ENCODE measurements at regions not wholly inside any gene's neighbourhood (a gene's known extent, or its start where the extent isn't known, plus 50 kb on each side); places are given as distances from the start of the nearest gene placed in this dataset.

DNA sequence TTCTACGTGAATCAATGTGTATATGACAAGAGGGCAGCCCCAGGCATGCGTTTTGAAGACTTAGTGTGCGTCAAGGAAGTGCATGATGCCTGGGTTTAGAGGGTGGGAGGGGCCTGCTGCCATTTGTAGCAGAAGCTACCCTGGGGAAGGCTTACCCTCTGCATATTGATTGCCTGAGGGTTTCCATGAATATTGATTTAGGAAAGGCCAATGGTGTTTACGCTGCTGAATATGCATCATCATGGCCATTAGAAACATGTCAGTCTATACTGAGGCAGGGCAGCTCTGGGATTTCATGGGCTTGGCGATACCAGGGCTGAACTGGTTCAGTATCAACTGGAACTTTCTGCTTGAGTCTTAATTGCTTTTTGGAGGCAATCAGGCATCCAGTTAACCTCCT, 259.3 kb downstream of the DCDC2C start:
- DNase-seq, result no peak

DNA sequence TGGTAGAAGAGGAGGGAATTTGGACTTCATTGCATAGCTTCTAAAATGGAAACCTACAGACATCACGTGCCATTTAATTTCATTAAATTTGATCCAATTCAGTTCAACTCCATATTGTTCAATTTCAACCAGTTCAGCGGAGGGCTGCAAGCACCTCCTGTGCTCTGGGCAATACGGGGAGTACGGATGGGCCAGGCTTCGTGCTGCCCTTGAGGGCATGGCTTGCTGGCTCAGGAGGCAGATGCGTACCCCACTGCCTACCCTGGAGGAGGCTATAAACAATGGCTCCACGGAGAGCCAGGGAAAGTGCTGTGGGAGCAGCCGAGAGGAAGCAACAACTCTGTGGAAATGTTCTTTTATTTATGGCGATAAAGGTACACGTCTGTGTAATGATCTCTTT, 261.8 kb downstream of the DCDC2C start:
- DNase-seq, result no peak

DNA sequence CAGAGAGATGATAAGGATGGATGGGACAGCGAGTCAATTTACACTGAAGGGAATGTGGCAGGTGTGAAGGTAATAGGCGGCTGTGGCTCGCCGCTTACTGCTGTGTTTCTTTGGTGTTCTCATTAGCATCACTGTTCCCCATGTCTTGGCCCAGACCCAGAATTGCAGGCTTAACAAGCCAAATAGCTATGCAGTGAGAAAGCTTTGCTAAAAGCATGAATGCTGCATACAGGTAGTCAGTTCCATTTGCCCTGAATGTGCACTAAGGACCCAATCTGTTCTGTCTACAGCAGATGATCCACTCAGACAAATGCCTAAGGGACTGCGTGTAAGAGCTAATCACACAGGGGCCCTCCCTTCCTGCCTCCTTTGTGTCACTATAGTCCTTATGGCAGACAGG, 262.6 kb downstream of the DCDC2C start:
- DNase-seq, result no peak

DNA sequence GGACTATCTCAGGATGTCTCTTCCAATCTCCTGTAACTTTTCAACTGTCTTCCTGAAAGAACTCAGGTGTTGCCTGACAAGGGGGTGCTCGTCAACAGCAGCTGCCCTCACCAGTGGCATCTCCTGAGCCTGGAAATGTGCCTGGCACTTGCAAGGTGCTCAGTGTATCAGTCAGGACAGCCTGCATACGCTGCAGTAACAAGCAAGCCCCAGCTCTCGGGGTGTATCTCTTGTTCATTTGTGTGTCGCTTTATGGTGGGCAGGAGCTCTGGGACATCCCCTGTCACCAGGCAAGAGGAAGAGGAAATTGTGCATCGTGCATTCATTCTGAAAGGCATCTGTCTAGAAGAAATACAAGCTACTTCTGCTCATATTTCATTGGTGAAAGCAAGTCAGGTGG, 263.1 kb downstream of the DCDC2C start:
- DNase-seq, result no peak

DNA sequence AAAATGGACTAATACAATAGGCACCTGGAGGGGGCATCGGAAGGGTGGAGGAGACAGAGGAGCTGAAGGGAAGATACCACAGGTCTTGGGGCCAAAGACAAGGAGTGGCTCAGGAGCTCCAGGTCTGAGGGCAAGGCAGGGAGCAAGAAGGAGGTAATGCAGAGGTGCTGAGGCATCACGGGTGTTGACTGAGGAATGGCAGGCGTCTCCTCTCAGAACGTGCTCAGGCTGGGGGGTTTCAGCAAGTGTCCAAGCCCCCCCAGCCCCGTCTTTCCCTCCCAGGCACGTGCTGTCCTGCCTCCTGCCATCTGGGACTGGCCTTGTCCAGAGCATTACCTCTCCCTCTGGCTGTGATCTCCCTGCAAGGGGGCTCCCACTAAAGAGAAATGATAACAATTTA, 265.4 kb downstream of the DCDC2C start:
- no peak for DNase-seq

DNA sequence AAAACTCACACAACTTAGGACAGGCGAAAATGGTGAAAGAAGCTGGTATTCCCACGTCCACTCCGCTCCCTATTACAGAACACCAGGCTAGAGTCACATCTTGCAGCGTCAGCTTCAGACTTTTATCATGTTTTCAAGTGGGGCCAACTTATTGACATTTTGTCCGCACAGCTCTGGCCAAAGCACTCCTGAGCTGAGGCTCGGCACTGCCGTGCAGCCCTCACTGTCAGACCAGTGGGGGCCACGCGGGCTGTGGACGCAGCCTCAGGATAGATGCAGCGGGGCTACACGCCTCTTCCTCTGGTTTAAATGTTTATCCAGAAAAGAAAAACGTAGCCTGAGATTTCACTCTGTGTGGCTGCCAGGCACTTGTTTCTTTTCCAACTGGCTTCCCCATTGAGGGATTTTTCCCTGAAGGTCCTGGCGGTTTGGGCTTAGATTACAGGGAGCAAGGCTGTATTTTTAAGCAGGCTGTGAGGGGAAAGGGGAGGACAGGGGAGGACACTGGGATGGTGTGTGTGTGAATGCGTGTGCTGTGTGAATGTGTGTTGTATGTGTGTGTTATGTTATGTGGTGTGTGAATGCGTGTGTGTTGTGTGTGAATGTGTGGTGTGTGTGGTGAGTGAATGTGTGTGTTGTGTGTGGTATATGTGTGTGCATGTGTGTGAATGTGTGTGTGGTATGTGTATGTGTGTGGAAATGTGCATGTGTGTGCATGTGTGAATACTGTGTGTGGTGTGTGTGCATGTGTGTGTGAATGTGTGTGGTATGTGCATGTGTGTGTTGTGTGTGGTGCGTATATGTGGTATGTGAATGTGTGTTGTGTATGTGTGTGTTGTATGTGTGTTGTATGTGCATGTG, 267.6 kb downstream of the DCDC2C start:
- no peak for DNase-seq

DNA sequence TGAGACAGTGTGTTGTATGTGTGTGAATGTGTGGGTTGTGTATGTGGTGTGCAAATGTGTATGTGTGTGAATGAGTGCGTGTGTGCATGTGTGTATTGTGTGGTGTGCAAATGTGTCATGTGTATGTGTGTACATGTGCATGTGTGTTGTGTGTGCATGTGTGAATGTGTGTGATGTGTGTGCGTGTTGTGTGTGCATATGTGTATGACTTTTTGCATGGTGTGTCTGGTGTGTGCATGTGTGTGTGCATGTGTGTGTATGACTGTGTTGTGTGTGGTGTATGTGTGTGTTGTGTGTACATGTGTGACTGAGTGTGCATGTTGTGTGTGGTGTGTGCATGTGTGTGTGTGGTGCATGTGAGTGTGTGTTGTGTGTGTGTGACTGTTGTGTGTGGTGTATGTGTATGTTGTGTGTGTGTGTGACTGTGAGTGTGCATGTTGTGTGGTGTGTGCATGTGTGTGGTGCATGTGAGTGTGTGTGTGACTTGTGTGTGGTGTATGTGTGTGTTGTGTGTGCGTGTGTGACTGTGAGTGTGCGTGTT, 268.3 kb downstream of the DCDC2C start:
- no peak for DNase-seq

DNA sequence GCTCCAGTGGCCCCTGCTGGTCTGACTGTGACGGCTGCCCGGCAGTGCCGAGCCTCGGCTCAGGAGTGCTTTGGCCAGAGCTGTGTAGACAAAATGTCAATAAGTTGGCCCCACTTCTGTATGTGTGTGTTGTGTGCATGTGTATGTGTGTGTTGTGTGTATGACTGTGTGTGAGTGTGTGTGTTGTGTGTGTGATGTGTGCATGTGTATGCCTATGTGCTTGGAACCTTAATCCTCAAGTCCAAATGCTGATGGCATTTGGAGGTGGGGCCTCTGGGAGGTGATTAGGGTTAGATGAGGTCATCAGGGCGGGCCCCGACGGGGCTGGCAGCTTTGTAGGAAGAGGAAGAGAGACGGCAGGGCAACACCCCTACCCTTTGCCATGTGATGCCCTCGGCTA, 269.0 kb downstream of the DCDC2C start:
- DNase-seq, result no peak

DNA sequence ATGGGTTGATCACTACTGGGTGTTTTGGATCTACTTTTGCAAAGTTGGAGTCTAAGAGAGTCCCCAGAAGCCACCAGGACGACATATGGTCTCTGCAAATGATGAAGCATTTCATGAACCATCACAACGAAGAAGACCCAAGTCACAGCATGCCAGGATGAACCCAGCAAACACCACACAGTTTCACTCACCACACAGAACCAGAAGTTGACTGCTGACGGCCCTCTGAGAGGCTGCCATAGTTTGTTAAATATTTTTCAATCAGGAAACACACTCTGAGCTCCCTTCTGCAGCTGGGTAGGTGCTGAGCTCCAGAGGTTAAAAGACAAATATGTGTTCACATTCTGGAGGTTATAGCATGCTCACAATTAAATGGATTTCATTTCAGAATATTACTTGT, 271.4 kb downstream of the DCDC2C start:
- DNase-seq, result no peak

DNA sequence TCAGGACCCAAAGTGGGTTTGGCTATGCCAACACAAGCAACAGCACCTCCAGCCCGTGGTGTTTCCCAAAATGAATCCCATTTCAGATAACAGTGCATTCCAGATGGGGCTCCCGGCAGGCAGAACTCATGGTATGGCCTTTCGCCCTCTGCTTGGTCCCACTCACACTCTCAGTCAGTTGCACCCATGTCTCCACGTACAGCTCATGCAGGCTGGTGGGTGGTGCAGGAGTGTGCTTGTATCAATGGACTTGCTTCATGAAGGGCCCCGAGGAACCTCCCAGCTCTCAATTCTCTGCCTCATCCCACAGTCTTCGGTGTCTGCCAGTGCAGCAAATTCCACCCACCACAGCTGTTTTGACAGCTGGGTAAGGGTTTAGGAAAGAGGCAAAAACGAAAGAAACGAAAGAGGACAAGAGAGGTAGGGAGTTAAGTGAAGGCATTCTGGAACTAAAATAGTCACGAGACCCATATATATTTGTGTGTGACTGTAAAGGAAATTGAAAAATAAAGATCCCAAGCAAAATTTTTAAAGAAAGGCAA, 278.1 kb downstream of the DCDC2C start:
- DNase-seq, result no peak

DNA sequence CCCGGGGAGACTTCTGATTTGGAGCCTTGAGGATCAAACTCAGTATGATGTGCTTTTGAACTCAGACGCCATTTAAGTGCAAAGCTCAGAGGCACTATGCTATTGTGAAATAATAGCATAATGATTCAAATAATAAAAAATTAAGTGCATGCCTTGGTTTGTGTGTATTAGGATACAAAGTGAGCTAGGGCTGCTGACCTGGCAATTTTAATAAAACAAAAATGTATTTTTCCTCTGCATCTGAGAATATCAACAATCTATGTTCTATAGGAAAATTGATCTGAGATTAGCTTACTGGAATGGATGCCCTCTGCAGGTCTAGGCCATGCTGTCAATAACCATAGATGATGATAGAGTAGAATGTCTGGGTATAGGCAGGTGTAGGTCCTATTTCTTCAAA, 278.8 kb downstream of the DCDC2C start:
- DNase-seq, result no peak

DNA sequence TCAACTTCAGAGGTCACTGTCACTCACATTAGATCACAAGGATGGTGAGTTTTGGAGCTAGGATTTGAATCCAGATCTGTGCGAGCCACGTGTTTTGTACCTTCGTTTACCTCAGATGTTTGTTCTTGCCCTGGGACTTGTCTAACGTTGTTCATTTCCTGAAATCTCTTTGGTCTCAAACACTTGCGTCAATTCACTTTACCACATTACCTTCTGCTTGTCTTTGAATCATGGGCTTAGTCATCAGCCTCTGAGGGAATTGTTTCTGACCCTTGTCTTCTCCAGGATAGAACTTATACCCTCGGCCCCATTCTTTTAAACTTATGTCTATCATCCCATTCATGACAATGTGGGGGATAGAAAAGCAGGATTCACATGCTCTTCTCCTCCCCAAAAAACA, 282.7 kb downstream of the DCDC2C start:
- DNase-seq, result no peak

DNA sequence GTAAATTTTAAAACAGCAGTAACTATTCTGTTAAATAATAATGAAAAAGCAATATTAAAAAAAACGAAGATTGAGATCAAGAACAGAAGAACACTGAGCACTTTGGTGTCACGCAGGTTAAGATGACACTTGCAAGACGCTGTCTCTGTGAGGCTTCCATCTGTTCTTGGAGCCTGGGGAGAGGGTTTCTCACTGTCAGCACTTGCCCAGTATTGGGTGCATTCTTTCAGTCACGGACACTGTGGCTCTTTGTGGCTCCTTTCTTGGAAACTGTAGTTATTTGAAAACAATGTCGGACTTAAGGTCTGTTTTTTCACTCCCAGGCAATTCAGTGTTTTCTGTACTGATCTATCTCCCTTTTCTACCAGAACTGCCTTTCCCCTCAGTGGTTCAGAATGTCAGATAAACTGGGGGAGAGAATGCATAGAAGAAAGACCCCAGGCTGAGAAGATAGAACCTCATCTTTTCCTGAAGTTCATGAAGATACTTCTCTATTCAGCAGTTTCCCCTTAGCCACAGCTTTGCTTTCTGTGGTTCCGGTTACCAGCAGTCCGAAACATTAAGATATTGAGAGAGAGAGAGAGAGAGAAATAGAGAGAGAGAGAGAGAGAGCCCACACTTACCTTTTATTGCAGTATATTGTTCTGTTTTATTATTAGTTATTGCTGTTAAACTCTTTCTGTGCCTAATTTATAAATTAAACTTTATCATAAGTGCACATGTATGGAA, 283.3 kb downstream of the DCDC2C start:
- DNase-seq, result no peak

DNA sequence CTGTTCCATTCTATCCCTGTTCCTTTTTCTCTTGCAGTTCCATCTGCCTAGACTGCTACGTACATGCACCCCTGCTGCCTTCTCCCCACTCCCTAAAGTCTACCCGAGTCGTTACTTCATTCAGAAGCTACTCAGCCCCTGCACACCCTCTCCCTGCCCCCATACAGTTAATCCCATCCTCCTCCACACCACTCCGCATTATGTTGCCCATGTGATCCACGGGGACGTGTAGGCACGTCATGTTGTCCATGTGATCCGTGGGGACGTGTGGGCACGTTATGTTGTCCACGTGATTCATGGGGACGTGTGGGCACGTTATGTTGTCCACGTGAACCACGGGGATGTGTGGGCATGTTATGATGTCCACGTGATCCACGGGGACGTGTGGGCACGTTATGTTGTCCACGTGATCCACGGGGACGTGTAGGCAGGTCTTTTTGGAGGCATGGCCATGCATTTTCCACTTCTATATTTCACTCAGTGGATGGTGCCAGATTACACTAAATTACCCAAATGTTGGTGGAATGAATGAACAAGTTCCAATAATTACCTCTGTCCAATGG, 299.5 kb downstream of the DCDC2C start:
- DNase-seq, result no peak

DNA sequence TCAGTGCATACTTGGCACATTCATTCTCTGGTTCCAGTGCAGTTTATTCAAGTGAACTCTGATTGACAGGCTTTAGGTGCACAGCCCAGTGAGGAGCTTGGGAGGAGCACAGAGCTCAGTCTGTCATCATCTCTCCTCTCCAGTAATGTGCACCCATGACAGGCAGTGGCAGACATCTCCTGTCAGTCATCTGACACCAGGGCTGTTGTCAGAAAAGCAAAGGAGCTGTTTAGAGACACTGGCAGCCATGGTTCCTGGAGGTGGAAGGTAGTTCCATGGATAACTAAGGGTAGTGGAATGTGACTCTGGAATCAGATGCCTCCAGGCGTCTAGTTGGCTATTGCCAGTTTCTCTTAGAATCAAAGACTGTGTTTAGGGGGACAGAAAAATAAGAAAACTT, 308.8 kb downstream of the DCDC2C start:
- no peak for DNase-seq

DNA sequence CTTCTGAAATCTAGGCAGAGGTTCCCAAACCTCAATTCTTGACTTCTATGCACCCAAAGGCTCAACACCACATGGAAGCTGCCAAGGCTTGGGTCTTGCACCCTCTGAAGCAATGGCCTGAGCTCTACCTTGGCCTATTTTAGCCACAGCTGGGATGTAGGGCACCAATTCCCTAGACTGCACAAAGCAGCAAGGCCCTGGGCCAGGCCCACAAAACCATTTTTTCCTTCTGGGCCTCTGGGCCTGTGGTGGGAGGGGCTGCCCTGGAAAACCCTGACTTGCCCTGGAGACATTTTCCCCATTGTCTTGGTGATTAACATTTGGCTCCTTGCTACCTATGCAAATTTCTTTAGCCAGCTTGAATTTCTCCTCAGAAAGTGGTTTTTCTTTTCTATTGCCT, 315.2 kb downstream of the DCDC2C start:
- no peak for DNase-seq

DNA sequence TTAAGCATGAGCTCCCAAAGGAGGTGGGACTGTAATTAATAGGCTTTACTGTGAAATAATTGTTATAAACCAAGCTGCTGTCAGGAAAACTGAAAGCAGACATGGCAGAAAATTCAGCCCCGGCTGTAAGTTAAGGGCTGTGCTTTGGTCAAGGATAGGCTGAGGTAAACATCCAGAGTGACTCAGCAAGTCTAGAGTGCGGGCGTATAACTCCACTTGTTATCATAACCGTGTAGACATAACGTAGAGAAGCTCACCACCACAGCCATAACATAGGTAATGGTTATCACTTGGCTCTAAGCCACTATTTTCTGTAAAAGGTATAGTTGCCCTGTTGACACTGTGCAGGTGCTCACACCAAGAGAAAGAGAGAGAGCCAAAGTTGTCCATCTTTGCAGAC, 316.8 kb downstream of the DCDC2C start:
- DNase-seq, result no peak

DNA sequence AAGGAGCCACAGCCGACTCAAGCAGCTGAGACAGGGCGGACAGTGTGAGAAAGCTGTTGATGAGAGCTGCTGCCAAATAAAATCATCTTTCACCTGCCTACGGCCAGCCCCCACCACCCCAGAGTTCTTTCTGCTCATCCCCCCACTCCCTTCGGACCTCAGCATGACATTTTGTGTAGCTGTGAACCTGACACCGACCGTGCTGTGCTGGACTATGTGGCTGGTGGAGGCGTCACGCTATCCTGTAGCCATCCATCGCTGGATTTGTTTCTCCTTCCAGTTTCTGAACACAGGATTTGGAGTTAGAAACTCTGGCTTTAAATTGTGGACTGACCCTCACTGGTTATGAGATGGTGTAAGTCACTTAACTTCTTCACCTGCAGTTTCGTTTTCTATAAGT, 317.3 kb downstream of the DCDC2C start:
- no peak for DNase-seq

DNA sequence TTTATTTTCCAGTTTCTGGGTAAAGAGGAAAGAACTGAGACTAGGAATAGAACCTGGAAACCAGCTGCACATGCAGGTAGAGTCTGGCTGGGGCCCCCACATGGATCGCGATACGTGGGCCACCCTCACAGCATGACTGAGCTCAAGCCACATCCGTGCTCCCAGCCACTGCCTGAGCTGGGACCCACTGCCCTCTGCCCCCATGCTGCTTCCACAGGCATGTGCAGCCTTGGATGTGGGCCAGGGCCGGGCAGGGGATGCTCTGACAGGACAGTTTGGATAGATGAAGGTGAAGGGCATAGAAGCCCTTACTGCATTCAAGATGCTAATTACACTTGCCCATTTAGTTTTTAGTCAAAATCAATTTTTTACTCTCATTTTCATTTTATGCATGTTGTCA, 321.2 kb downstream of the DCDC2C start:
- no peak for DNase-seq

DNA sequence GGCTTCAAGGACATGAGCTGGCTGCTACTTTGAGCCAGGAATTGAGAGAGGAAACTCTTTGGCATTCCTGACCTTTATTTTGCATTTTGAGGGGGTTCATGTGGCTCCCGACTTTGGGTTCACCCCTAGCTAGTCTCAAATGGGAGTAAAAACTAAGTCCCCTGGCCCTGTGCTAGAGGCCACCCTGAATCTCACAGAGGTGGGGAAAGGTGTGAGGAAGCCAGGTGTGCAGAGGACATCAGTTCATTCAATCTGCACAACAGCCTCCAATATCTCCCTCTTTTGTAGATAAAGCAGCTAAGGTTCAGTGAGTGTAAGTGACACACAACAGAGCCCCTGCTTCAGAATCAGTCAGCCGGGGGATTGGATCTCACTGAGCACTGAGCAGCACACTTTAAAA, 325.7 kb downstream of the DCDC2C start:
- no peak for DNase-seq

DNA sequence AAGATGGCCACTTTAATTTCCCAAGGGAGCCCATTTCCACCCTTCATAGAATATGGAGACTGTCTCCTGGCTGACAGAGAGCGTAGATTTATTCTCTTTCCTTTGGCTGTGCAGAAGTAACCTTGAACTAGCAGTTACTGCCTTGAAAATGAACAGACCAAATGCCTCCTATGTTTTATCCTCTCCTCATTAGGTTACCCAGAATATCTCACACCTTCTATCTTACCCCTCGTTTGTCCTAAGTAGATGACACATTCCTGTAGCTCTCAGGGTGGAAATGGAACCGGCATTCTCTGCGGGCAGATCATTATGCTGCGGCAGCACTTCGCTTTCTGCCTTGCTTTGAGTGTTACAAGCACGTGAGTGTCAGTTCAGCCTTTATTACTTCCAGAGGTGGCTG, 336.5 kb downstream of the DCDC2C start:
- DNase-seq, result no peak

DNA sequence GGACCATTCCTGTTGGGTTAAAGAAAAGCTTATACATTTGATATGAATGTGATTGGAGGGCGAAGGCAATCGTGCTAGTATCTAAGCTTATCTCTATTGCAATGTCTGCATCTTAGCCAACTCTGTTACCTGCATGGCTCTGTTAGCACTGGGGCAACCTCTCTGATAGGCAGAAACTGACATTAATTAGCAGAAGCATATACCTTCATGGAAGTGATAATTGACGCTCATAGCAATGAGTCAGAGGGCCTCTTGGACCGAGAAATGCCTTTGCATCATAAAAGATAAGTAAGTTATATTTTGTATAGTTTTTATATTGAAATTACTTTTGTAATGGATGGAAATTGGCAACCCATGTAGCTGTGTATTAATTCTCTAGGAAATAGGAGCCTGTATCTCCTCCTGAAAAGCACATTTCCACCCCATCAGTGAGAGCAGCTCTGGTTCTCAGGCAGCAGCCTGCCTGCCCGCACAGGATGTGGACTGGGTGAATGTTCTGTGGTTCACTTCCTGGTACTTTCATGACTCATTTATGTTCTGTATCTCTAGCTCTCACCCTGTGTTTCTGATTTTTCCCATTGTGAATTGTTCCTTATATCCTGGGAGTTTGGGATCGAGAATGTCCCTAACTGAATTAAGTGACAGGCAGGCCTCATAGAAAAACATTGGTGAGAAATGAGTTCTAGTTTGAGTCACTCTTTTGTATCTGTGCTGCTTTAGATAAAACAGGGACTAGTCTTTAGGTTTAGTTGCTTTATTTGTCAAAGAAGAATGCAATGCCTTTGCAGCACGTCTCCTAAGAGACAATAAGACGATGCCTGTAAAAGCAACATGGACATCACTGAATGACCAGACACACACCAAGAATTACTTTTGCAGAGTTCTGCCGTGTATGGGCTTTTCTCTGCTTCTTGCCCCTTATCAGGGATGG, 344.9 kb downstream of the DCDC2C start:
- DNase-seq, result no peak

DNA sequence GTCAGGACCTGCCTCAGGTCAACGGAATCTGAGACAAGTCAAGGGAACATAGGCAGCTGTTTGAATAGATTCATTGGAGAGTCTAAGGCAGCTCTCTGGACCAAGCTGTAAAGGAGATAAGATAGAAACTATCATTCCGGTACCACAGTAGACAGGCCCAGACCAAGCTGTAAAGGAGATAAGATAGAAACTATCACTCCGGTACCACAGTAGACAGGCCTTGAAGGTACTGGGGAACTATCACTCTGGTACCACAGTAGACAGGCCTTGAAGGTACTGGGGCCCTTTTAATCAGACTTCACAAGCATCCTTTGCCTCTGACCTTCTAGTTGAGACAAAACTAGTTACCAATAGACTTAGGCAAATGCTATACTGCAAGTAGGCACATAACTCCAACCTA, 346.1 kb downstream of the DCDC2C start:
- no peak for DNase-seq

Data from activated CD8-positive, alpha-beta memory T cell treated with anti-CD3 and anti-CD28 coated beads, Interleukin-2, amount 50 U/mL, for 48 hours (primary cell).